Activated B cell treated with CpG ODN at 0.5 μM for 24 hours (primary cell): ENCODE measurements at regions not wholly inside any gene's neighbourhood (a gene's known extent, or its start where the extent isn't known, plus 50 kb on each side); places are given as distances from the start of the nearest gene placed in this dataset.

ENCODE experiments used
- ATAC-seq: fragments of 200-7000 bp; cut with Tn5 transposase; one replicate; pipeline ENCODE4 v1.10.0; 2021; ENCODE audit warnings: low read depth, mild to moderate bottlenecking, moderate library complexity
- CTCF ChIA-PET: fragments of 350-600 bp; sonication (Branson Sonifier 250); formaldehyde crosslinking; loops from one replicate; lab custom pipeline; 2021; ENCODE audit warnings: antibody characterized with exemption; lab: Charles Lee
- POLR2A ChIA-PET: fragments of 350-600 bp; sonication (Branson Sonifier 250); formaldehyde crosslinking; loops from one replicate; lab custom pipeline; 2021; ENCODE audit warnings: antibody characterized with exemption; lab: Charles Lee
- DNase-seq: peaks from one replicate; pipeline ENCODE4 v3.0.0; 2022
- H3K27ac Mint-ChIP-seq: one replicate; pipeline ENCODE4 v1.8.0; 2020; ENCODE audit warnings: mixed read lengths
- H3K27me3 Mint-ChIP-seq: one replicate; pipeline ENCODE4 v1.8.0; 2021; ENCODE audit warnings: mixed read lengths
- H3K36me3 Mint-ChIP-seq: one replicate; pipeline ENCODE4 v1.8.0; 2021; ENCODE audit warnings: low read depth, mixed read lengths
- H3K4me1 Mint-ChIP-seq: one replicate; pipeline ENCODE4 v1.8.0; 2021; ENCODE audit warnings: mixed read lengths
- H3K4me3 Mint-ChIP-seq: one replicate; pipeline ENCODE4 v1.8.0; 2020; ENCODE audit warnings: mild to moderate bottlenecking, mixed read lengths
- H3K9me3 Mint-ChIP-seq: one replicate; pipeline ENCODE4 v1.8.0; 2020; ENCODE audit warnings: mixed read lengths
- CTCF ChIP-seq: fragments of 200-600 bp; IDR thresholded peaks from one replicate; pipeline ENCODE4 v1.8.0; 2022; ENCODE audit warnings: antibody characterized with exemption, mild to moderate bottlenecking
- intact Hi-C: fragments of 100-400 bp; cut with micrococcal nuclease; formaldehyde crosslinking; loops from one replicate; pipeline ENCODE4 v1.15.1; 2024

GRCh38 chr13:71148396-71148795 is 718.6 kb downstream of the DACH1 start:
- peaks cover 5% of the 10 kb centered on the region for H3K9me3 Mint-ChIP-seq
- CTCF ChIA-PET: no interaction called here
- intact Hi-C loops: no loop called here
- no peak overlapping the region for H3K27ac Mint-ChIP-seq
- POLR2A ChIA-PET: no interaction called here
- ATAC-seq: no peak
- TF ChIP-seq CTCF: no peak
- no peaks in the 10 kb centered on the region for H3K36me3 Mint-ChIP-seq
- no peak for DNase-seq
- H3K4me3 Mint-ChIP-seq: no peak overlapping the region
- H3K4me1 Mint-ChIP-seq: no peaks in the 10 kb centered on the region
- H3K27me3 Mint-ChIP-seq: no peaks in the 10 kb centered on the region

- H3K4me3 Mint-ChIP-seq: no peak overlapping the region
- H3K27ac Mint-ChIP-seq: no peak overlapping the region
- DNase-seq: no peak
- intact Hi-C loops: no loop called here
- POLR2A ChIA-PET: no interaction called here
- H3K36me3 Mint-ChIP-seq: no peaks in the 10 kb centered on the region
- no peaks in the 10 kb centered on the region for H3K27me3 Mint-ChIP-seq
- no peak for TF ChIP-seq CTCF
- peaks cover 6% of the 10 kb centered on the region for H3K9me3 Mint-ChIP-seq
- no peak for ATAC-seq
- CTCF ChIA-PET: no interaction called here
- H3K4me1 Mint-ChIP-seq: no peaks in the 10 kb centered on the region
Observed at GRCh38 chr13:71144883-71145282, 722.1 kb downstream of the DACH1 start.

GRCh38 chr13:71137101-71137500 is 729.9 kb downstream of the DACH1 start:
- no peak for TF ChIP-seq CTCF
- H3K4me3 Mint-ChIP-seq: no peak overlapping the region
- H3K27me3 Mint-ChIP-seq: no peaks in the 10 kb centered on the region
- POLR2A ChIA-PET: no interaction called here
- peaks cover 8% of the 10 kb centered on the region for H3K9me3 Mint-ChIP-seq
- no peak overlapping the region for H3K27ac Mint-ChIP-seq
- ATAC-seq (no peak), DNase-seq (no peak)
- H3K36me3 Mint-ChIP-seq: no peaks in the 10 kb centered on the region
- intact Hi-C loops: no loop called here
- CTCF ChIA-PET: no interaction called here
- no peaks in the 10 kb centered on the region for H3K4me1 Mint-ChIP-seq

- peaks cover 3% of the 10 kb centered on the region for H3K9me3 Mint-ChIP-seq
- H3K36me3 Mint-ChIP-seq: no peaks in the 10 kb centered on the region
- no peak for TF ChIP-seq CTCF
- no peak overlapping the region for H3K4me3 Mint-ChIP-seq
- no peak overlapping the region for H3K27ac Mint-ChIP-seq
- no peaks in the 10 kb centered on the region for H3K4me1 Mint-ChIP-seq
- intact Hi-C loops: no loop called here
- DNase-seq: no peak
- H3K27me3 Mint-ChIP-seq: no peaks in the 10 kb centered on the region
- ChIA-PET CTCF (no interaction called here), POLR2A (no interaction called here)
- ATAC-seq: no peak
Observed at GRCh38 chr13:71124230-71124629, 742.8 kb downstream of the DACH1 start.

- no peak overlapping the region for H3K4me3 Mint-ChIP-seq
- no peaks in the 10 kb centered on the region for H3K9me3 Mint-ChIP-seq
- no peaks in the 10 kb centered on the region for H3K4me1 Mint-ChIP-seq
- intact Hi-C loops: no loop called here
- H3K27me3 Mint-ChIP-seq: no peaks in the 10 kb centered on the region
- ATAC-seq: no peak
- ChIA-PET POLR2A (no interaction called here), CTCF (no interaction called here)
- no peak for TF ChIP-seq CTCF
- no peaks in the 10 kb centered on the region for H3K36me3 Mint-ChIP-seq
- no peak for DNase-seq
- no peak overlapping the region for H3K27ac Mint-ChIP-seq
Observed at GRCh38 chr13:71118779-71119364, 748.1 kb downstream of the DACH1 start.
